GM12891 (cell line): ENCODE measurements at regions not wholly inside any gene's neighbourhood (a gene's known extent, or its start where the extent isn't known, plus 50 kb on each side); places are given as distances from the start of the nearest gene placed in this dataset.

Experiments used
- POLR2A ChIP-seq: IDR thresholded peaks from 2 replicates; pipeline ENCODE4 v1.6.1; 2011; ENCODE audit warnings: low read depth, low read length, control low read depth
- POLR2AphosphoS5 ChIP-seq: IDR thresholded peaks from 2 replicates; pipeline ENCODE4 v1.6.1; 2011; ENCODE audit warnings: low read depth, low read length, control low read depth
- POU2F2 ChIP-seq: IDR thresholded peaks from 2 replicates; pipeline ENCODE4 v1.6.1; 2011; ENCODE audit warnings: low read depth, mild to moderate bottlenecking, control low read depth, low read length, moderate library complexity

GRCh38 chr3:64329037-64329436, 103.8 kb upstream of the PRICKLE2 start:
- TF ChIP-seq POLR2AphosphoS5 (no peak), POLR2A (no peak), POU2F2 (no peak)
